Hindlimb muscle (tissue), 1 donor: ENCODE measurements at regions not wholly inside any gene's neighbourhood (a gene's known extent, or its start where the extent isn't known, plus 50 kb on each side); places are given as distances from the start of the nearest gene placed in this dataset.

Experiments
- DNase-seq: peaks from one replicate; pipeline ENCODE4 v3.0.0-alpha.2; 2013

GRCh38 chr5:124417196-124417595 lies 329.2 kb downstream of the ZNF608 start:
- no peak for DNase-seq

- DNase-seq, result no peak
These were observed 329.8 kb downstream of the ZNF608 start for GRCh38 chr5:124416627-124417026.

- no peak for DNase-seq
These were observed 331.5 kb downstream of the ZNF608 start for GRCh38 chr5:124414973-124415372.

- DNase-seq, result no peak
These were observed 335.6 kb downstream of the ZNF608 start for GRCh38 chr5:124410539-124411488.

GRCh38 chr5:124408738-124409453 lies 337.5 kb downstream of the ZNF608 start:
- no peak for DNase-seq

GRCh38 chr5:124404796-124405195 lies 341.6 kb downstream of the ZNF608 start:
- no peak for DNase-seq

GRCh38 chr5:124403281-124403680 lies 343.2 kb downstream of the ZNF608 start:
- no peak for DNase-seq

- DNase-seq, result no peak
These were observed 344.3 kb downstream of the ZNF608 start for GRCh38 chr5:124402144-124402581.

GRCh38 chr5:124401476-124402143 lies 344.8 kb downstream of the ZNF608 start:
- no peak for DNase-seq

- no peak for DNase-seq
These were observed 346.9 kb downstream of the ZNF608 start for GRCh38 chr5:124399426-124399961.

GRCh38 chr5:124398460-124398859 lies 348.0 kb downstream of the ZNF608 start:
- DNase-seq, result no peak

GRCh38 chr5:124397317-124397716 lies 349.1 kb downstream of the ZNF608 start:
- DNase-seq, result no peak

- no peak for DNase-seq
These were observed 350.5 kb downstream of the ZNF608 start for GRCh38 chr5:124395926-124396325.

- no peak for DNase-seq
These were observed 351.2 kb downstream of the ZNF608 start for GRCh38 chr5:124395287-124395686.

GRCh38 chr5:124394700-124395245 lies 351.7 kb downstream of the ZNF608 start:
- no peak for DNase-seq

GRCh38 chr5:124393584-124394379 lies 352.7 kb downstream of the ZNF608 start:
- DNase-seq, result no peak

- no peak for DNase-seq
These were observed 362.7 kb downstream of the ZNF608 start for GRCh38 chr5:124383693-124384092.

- no peak for DNase-seq
These were observed 369.1 kb downstream of the ZNF608 start for GRCh38 chr5:124377386-124377785.

- DNase-seq, result no peak
These were observed 372.6 kb downstream of the ZNF608 start for GRCh38 chr5:124373883-124374282.

- DNase-seq, result no peak
These were observed 374.0 kb downstream of the ZNF608 start for GRCh38 chr5:124372457-124372856.

- no peak for DNase-seq
These were observed 375.2 kb downstream of the ZNF608 start for GRCh38 chr5:124371111-124371706.
